H54 (cell line): ENCODE measurements at regions not wholly inside any gene's neighbourhood (a gene's known extent, or its start where the extent isn't known, plus 50 kb on each side); places are given as distances from the start of the nearest gene placed in this dataset.
"Not testable (repeated sequence)": the region's sequence is repeated elsewhere in the genome, so short reads cannot be mapped to it uniquely, and the experiment has no call there.

ENCODE experiments used
- DNase-seq: peaks from one replicate; pipeline ENCODE4 v3.0.0; 2011; ENCODE audit warnings: low spot score, mixed read lengths; ENCODE audit not compliant: insufficient read length
- FAIRE-seq: peaks from 3 replicates; lab custom pipeline; 2011; peaks lifted over from hg19 to GRCh38; lab: Jason Lieb, UNC
- POLR2A ChIP-seq: IDR thresholded peaks from 2 replicates; pipeline ENCODE4 v1.6.1; 2011; ENCODE audit warnings: low read depth, mild to moderate bottlenecking, low read length

DNA sequence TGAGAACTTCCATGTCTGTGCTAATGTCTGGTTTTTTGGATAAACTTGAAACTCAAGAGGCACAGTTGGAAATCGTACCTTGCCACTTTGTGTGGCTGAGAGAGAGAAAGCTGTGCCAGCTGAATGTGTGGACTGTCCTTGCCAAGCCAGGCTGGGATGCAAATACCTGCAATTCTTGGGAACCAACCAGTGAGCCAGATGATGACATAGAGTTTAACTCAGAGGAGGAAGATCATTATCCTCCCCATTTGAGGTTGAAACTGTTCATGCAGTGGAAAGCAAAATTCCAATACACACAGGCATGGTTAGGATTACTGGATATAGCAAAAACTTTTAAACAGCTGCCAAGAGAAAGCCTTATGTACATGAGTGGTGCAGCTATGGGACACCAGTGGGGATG, 451.4 kb upstream of the NPAP1 start:
- DNase-seq (no peak), FAIRE-seq (no peak)
- TF ChIP-seq POLR2A = no peak

DNA sequence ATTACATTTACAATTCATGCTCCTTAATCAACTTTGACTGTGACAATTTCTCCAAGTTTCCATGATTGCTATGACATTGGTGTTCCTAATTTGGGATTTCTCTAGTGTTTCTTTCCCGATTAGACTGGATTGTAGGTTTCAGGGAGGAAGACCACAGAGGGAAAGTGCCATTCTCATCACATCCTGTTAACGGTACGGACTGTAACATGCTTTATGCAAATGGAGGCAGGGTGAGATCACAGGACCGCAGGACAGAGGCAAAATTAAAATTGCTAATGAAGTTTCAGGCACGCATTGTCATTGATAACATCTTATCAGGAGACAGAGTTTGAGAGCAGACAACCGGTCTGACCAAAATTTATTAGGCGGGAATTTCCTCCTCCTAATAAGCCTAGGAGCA, 446.7 kb upstream of the NPAP1 start:
- not testable (repeated sequence) for DNase-seq, FAIRE-seq

DNA sequence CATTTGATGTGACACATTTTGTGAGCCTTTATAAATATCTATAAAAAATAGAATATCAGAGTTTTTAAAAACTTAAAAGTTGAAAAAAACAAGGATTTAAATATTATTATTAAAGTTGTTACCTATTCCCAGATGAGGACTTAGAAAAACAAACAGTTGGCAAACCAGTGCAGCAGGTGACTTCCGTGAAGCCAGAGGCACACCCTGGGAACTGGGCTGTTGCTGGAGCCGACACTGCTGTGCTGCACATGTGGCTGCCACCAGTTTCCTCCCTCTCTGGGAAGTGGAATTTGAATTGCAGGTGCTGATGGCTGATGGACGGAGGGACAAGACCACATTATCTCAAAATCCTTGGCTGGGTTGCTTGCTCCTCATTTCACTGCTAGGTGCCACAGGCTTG, 442.4 kb upstream of the NPAP1 start:
- not testable (repeated sequence) for FAIRE-seq, DNase-seq

DNA sequence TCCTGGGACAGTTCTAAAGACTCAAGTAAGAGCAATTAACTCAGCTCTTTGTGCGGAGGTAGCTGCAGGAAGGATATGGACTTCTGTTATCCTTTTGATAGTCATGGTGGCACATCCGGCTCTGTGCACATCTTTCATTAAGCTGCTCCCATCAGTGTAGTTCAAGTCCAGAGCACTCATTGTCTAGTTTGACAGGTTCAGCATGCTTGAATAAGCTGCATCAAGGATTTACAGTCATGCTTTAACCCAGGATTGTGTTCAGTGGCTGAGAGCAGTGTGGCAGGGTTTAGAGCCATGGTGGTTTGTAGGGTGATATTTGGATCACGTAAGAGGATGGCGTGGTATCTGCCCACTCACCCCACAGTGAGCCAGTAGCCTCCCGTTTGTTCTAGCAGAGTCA, 435.0 kb upstream of the NPAP1 start:
- DNase-seq, FAIRE-seq: not testable (repeated sequence)

DNA sequence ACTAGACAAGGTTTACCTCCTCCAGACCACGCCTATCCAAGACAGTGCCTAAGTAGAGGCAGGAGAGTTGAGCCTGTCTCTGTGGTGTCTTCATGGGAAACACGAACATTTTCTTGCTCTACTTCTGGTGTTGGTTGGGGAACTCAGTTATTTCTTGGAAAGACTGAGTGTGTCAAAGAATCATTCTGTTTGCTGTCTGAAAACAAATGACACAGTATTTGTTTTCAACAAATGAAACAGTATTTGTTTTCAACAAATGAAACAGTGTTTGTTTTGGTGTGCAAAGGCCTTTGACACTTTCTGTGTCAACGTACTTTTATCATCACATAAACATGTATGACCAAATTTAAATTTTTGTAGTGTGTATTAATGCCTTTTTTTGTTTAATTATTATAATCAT, 416.5 kb upstream of the NPAP1 start:
- FAIRE-seq, DNase-seq: not testable (repeated sequence)

DNA sequence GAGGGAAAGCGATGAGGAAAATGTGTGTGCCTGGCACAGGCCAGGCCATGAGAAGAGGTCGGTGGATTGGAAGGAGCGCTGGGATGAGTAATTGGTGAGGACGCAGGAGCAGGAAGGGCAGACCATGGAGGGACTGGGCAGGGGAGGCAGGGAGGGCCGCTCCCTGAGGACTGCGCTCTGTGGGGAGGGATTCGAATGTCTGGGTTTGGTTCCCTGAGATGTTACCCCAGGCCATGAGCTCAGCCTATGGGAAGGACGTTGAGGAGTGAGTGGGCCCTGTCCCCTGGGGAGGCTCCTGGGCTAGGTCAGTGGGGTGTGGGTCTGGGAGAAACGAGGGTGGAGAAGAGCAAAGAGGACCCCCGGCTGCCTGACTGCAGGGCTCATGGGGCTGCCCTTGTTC, 415.2 kb upstream of the NPAP1 start:
- FAIRE-seq, DNase-seq: not testable (repeated sequence)

DNA sequence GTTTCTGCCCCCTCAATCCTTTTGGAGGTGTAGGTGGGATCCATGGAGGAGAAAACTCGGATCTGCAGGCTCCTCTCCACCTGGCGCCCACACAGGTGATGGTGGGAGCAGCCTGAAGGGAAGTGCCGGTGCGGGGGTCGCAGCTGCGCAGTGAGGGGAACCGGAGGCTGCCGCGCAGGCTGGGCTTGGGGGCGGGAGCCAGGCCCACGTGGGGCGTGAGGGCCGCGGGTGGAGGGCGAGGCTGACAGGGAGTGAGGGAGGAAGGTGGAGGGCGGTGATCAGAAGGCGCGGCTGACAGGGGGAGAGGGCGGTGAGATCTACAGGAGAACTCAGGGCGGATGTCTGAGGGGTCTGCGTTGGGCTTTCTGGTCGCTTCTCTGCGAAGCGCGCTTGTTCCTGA, 414.7 kb upstream of the NPAP1 start:
- not testable (repeated sequence) for DNase-seq, FAIRE-seq

DNA sequence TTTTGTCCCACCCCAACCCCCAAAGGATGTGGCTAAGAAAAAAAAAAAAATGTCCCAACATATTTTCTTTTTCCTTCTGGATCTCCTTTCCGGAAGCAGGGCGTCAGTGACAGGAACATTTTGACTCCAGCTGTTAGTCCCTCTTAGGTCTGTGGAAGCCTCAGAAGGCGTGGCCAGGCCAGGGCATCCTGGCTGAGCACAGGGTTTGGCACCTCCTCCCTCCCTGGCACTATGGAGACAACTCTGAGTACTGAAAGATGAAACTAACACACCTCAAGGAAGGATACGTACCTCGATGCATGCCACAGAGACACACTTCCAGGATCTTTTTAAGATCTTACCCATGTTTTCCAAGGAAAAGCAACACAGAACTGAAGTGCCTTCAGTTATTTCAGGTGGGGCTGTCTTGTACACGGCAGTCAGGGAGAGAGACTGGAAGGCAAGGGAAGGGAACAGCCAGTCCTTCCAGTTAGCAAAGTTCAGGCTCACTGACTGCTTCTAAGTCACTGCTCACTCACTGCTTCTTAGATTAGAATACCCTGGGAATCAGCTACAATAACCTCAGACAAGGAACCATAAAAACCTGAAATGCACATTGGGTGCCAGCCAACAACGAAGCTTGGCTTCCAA, 406.9 kb upstream of the NPAP1 start:
- not testable (repeated sequence) for DNase-seq, FAIRE-seq

DNA sequence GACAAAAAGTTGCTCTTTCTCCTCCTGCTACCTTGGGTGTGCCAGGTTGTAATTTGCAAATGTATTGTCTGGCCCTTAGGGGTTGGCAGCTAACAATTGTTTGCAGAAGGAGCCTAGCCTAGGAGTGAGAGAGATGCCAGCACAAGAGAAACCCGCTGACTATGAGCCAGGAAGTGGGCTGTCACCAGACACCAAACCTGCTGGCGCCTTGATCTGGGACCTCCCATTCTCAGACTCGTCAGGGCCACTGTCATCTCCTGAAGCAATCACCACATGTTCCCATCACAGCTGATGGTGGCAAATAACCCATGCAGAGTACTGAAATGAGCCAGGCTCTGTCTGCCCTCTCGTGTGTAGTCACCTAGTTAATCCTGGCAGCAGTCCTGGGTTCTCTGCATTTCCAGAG, 406.4 kb upstream of the NPAP1 start:
- no peak for TF ChIP-seq POLR2A
- FAIRE-seq = no peak
- DNase-seq = no peak

DNA sequence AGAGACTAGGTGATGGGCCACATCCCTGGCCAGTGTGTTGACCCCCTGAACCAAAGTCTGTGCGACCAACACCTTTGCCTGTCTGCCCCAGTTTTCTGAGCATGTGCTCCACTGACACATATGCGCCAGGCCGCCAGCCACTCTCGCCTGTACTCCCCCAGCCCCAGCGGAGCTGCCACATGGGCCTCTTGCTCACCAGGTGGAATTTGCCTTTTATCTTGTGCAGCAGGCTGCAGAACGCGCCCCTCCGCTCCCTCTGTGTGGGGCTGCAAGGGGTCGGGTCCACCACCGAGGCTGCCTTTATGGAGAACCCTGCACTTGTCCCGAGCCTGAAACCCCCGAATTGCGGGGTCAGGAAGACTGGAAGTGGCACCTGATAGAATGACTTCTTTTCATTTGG, 405.7 kb upstream of the NPAP1 start:
- no peak for FAIRE-seq
- no peak for DNase-seq
- TF ChIP-seq POLR2A = no peak

DNA sequence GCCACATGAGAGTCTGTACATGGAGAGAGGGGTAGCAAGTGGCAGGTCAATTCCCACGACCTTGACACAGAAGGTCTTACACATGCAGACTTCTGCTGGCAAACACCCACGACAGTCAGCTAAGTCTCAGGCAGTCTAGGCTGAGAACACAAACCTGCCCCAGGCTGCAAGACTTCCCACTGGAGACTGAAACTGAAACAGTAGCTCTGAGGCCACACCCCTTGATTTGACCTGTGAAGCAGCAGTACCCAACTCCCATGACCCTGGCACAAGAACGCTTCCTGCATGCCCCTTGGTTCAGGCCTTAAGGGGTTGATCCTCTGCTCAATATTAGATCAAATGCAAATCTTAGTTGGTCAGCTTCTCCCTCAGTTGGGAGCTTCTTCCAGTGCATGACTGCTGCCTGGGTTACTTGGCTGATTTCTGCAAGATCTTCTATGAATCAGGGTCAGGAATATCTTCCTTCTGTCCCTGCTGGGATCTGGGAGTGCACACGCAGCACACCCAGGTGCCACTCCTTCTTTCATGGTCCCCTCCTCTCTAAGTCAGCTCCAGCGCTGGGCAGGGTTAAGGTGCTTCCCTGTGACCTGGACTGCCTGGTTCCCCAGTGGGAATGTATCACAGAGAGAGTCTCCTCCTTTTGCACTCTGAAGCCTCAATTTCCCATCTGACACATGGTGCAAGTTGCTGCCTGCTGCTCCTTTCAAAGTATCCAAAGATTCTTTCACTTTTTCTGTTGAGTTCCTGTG, 403.9 kb upstream of the NPAP1 start:
- not testable (repeated sequence) for FAIRE-seq, DNase-seq

DNA sequence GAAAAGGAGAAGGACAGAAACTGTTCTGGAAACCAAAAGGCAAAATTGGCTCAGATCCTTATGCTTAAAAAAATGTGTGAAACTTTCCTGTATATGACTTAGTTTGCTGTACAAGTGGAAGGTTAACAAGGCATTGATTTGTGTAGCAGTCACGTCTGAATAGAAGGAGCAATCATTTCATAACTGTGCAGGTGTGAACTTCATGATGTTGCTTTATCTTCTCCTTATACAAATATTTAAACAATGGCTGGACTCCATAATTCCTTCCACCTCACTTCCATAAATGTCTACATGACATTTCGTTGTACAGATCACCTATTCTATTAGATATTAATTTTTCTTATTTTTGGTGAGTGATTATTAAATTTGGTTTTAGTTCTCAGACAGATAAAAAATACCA, 382.7 kb upstream of the NPAP1 start:
- TF ChIP-seq POLR2A = no peak
- no peak for DNase-seq
- FAIRE-seq = no peak

DNA sequence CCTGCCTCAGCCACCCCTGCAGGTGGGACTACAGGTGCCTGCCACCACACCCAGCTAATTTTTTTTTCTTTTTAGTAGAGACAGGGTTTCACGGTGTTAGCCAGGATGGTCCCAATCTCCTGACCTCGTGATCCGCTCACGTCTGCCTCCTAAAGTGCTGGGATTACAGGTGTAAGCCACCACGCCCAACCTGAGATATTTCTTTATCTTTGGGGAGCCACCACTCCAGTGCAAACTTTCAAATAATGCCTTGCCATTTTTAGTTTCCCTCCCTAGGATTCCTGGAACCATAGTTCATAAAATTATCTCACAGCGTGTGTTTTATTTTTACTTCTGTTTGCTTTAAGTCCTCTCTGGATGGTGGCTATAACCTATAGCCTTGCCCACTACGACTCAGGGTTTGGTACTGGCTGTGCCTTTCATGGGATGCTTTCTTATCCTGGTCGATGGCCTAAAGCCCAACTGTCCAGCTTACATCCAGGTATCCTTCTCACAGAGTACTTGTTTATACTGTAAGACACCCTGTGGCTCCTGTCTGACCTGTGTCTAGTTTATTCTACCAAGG, 374.7 kb upstream of the NPAP1 start:
- not testable (repeated sequence) for DNase-seq, FAIRE-seq

DNA sequence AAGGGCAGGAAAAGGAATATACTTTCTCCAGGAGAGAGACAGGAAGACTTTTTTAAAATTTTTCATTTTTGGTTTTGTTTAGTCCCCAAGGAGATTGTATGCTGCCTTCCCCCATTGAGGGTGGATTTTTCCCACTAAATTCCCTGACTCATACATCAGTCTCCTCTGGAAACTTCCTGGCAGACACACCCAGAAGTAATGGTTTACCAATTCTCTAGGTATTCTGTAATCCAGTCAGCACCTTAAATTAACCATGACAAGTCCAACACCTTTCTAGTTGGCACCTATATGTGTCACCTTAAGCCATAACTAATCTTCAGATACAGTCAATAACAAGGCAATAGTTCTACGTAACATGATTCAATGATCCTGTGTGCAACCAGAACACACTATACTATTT, 373.6 kb upstream of the NPAP1 start:
- DNase-seq, FAIRE-seq: not testable (repeated sequence)

DNA sequence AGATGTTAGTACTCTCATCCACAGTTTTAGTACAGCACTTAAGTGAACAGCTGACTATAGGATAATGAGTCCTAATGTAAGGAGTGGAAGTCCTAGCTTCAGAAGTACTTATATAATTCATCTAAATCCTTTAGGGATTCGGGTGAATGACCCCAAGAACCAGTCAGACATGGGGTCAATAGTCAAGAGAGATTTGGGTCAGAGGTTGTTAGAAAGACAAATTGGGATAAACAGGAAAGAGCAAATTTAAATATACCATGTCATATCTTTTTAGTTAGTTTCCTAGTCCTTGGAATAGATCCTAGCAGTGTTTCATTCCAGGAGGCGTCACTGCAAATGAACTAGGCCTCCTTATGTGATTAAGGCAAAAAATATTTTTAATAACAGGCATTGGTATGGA, 370.8 kb upstream of the NPAP1 start:
- DNase-seq = not testable (repeated sequence)

DNA sequence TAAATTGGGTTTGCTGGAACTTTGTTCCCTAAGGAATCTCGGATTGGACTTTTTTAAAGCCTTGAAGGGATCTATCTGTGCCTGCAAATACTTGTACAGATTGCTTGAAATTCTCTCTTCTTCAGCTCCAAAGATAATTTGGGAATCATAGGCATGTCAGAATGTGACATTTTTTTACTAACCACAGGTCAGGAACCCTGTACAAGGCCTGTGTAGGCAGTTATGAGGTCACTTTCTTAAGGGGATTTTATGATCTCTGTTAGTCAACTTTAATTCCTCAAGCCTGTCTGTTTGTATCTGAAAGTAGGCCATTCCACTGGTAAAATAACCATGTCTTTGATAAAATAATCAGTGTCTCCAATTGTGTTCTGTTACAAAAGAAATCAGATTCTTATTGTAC, 369.9 kb upstream of the NPAP1 start:
- FAIRE-seq, DNase-seq: not testable (repeated sequence)

More for the DNA sequence above, 370.8 kb upstream of the NPAP1 start:
- FAIRE-seq = not testable (repeated sequence)

DNA sequence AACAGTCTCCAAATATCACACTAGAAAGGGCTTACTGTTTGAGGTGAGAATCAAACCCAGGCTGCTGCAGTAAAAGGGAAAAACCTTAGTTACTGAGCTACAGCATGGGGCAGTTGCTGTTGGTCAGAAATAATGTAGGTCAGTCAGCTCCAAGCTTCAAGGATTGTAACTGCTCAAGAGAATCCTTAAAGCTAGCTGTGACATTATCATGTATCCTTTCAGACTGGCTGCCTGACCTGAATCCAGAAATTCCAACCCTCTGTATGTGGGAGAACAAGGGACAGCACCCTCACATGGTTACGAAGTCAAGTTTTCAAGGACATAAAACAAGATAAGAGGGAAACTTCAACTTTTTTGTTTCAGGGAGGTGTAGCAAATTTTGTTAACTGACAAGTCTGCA, 365.9 kb upstream of the NPAP1 start:
- FAIRE-seq, DNase-seq: not testable (repeated sequence)

DNA sequence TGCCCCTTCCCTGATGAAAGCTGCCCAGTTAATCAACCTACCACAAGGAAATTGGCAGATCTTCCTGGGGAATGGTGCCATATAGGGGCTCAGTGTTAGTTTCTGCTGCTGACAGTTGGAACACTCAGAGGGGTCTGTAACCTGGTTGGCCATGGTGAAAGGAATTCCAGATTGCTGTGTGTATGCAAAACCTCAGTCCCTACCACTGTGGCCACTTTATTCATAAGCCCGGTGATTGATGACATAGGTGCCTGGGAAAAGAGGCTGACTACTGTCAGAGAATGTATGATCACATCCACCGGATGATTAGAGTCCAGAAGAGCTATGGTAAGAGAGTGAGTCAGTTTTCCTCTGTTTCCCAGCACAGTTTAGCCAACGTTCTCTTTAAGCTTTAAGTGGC, 363.9 kb upstream of the NPAP1 start:
- FAIRE-seq, DNase-seq: not testable (repeated sequence)

DNA sequence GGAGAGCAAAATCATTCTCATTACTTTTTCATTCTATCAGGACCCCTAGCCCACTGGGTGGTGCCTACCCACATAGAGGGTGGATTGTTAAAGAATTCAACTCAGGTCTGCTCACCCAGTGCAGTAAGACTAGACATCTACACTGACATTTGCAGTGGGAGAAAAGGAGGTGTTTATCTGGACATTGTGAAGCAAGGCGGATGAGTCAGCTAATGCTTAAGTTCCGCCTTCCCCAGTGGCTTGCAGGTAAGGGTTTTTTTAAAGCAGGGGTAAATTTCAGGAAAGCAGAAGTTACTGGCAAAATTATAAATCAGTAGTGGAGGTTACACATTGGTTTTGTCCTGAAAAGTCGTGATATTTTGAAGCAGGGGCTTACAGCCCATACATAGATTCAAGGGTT, 359.2 kb upstream of the NPAP1 start:
- FAIRE-seq, DNase-seq: not testable (repeated sequence)
